ENCODE measurements at regions not wholly inside any gene's neighbourhood (a gene's known extent, or its start where the extent isn't known, plus 50 kb on each side); places are given as distances from the start of the nearest gene placed in this dataset.

GRCh38 chr5:163221581-163221980 lies 215.8 kb upstream of the CCNG1 start:
- no peak overlapping the region for H3K4me2 ChIP-seq (ENCODE audit: low read length)

GRCh38 chr5:163222982-163223381 lies 214.4 kb upstream of the CCNG1 start:
- no peaks in the 10 kb centered on the region for H3K79me2 ChIP-seq (replicated peaks; ENCODE audit: insufficient read depth, low read length)
- H3K27me3 ChIP-seq (ENCODE audit: insufficient read depth, low read depth, low read length), result no peaks in the 10 kb centered on the region
- H3K9me3 ChIP-seq (ENCODE audit: low read length), result no peaks in the 10 kb centered on the region
- no peak overlapping the region for H3K4me2 ChIP-seq (ENCODE audit: low read length)
- H3K9ac ChIP-seq (ENCODE audit: low read length), result no peak overlapping the region
- no peak overlapping the region for H2AFZ ChIP-seq (ENCODE audit: low read depth, low read length)
- H3K4me3 ChIP-seq (ENCODE audit: low read length), result no peak overlapping the region
- no peak overlapping the region for H3K27ac ChIP-seq (ENCODE audit: low read length)
- H4K20me1 ChIP-seq (ENCODE audit: insufficient read depth), result no peaks in the 10 kb centered on the region
- no peaks in the 10 kb centered on the region for H3K36me3 ChIP-seq (ENCODE audit: insufficient read depth, low read length)
- H3K9me2 ChIP-seq (ENCODE audit: insufficient read depth, low read length), result no peaks in the 10 kb centered on the region
- TF ChIP-seq EP300 (conservative IDR thresholded peaks at IDR 0.05; ENCODE audit: poor library complexity, severe bottlenecking) (no peak), SMC3 (conservative IDR thresholded peaks at IDR 0.05; ENCODE audit: poor library complexity) (no peak), CTCF (IDR thresholded peaks at IDR 0.05; ENCODE audit: poor library complexity, severe bottlenecking) (no peak), REST (IDR thresholded peaks at IDR 0.05; ENCODE audit: borderline replicate concordance) (no peak), POLR2AphosphoS5 (IDR thresholded peaks at IDR 0.05) (no peak)
- no peaks in the 10 kb centered on the region for H3F3A ChIP-seq (ENCODE audit: insufficient read depth, low read length, poor library complexity, severe bottlenecking)

More at GRCh38 chr5:163221581-163221980, 215.8 kb upstream of the CCNG1 start:
- no peak overlapping the region for H3K9ac ChIP-seq (ENCODE audit: low read length)
- no peak for TF ChIP-seq EZH2 (IDR thresholded peaks at IDR 0.05; ENCODE audit: borderline replicate concordance, insufficient read depth, low read length, poor library complexity, severe bottlenecking)
- no peak for TF ChIP-seq POLR2AphosphoS5 (IDR thresholded peaks at IDR 0.05)
- TF ChIP-seq TAF1 (IDR thresholded peaks at IDR 0.05; ENCODE audit: low read depth), result no peak
- no peak for TF ChIP-seq REST (IDR thresholded peaks at IDR 0.05; ENCODE audit: borderline replicate concordance)
- no peak for TF ChIP-seq CTCF (IDR thresholded peaks at IDR 0.05; ENCODE audit: poor library complexity, severe bottlenecking)
- TF ChIP-seq SMC3 (conservative IDR thresholded peaks at IDR 0.05; ENCODE audit: poor library complexity), result no peak
- TF ChIP-seq MXI1 (conservative IDR thresholded peaks at IDR 0.05; ENCODE audit: poor library complexity, severe bottlenecking), result no peak
- no peak for TF ChIP-seq EP300 (conservative IDR thresholded peaks at IDR 0.05; ENCODE audit: poor library complexity, severe bottlenecking)
- TF ChIP-seq RAD21 (conservative IDR thresholded peaks at IDR 0.05), result no peak
- H3K9me2 ChIP-seq (ENCODE audit: insufficient read depth, low read length), result no peaks in the 10 kb centered on the region
- no peaks in the 10 kb centered on the region for H3K79me2 ChIP-seq (replicated peaks; ENCODE audit: insufficient read depth, low read length)
- H3F3A ChIP-seq (ENCODE audit: insufficient read depth, low read length, poor library complexity, severe bottlenecking), result no peaks in the 10 kb centered on the region
- H3K27ac ChIP-seq (ENCODE audit: low read length), result no peak overlapping the region
- H2AFZ ChIP-seq (ENCODE audit: low read depth, low read length), result no peak overlapping the region
- H3K4me3 ChIP-seq (ENCODE audit: low read length), result no peak overlapping the region
- H3K27me3 ChIP-seq (ENCODE audit: insufficient read depth, low read depth, low read length), result no peaks in the 10 kb centered on the region
- no peaks in the 10 kb centered on the region for H3K36me3 ChIP-seq (ENCODE audit: insufficient read depth, low read length)
- H4K20me1 ChIP-seq (ENCODE audit: insufficient read depth), result no peaks in the 10 kb centered on the region
- no peaks in the 10 kb centered on the region for H3K9me3 ChIP-seq (ENCODE audit: low read length)

Data from neural cell (in vitro differentiated cells).